Fibroblast of pulmonary artery (primary cell): ENCODE measurements at regions not wholly inside any gene's neighbourhood (a gene's known extent, or its start where the extent isn't known, plus 50 kb on each side); places are given as distances from the start of the nearest gene placed in this dataset.

ENCODE experiments used
- DNase-seq: peaks from one replicate; pipeline ENCODE4 v3.0.0-alpha.2; 2010; ENCODE audit warnings: low read depth
- H3K4me3 ChIP-seq: replicated peaks from 2 replicates; pipeline ENCODE4 v1.5.1; 2011; ENCODE audit warnings: low read depth, mild to moderate bottlenecking, control low read depth, low read length, moderate library complexity
- TF ChIP-seq, protein P1 (sequence below): IDR thresholded peaks from 2 replicates; pipeline ENCODE4 v1.5.1; 2011; ENCODE audit warnings: mild to moderate bottlenecking, control low read depth, low read length, inconsistent platforms; ENCODE audit errors: missing control alignments

DNA sequence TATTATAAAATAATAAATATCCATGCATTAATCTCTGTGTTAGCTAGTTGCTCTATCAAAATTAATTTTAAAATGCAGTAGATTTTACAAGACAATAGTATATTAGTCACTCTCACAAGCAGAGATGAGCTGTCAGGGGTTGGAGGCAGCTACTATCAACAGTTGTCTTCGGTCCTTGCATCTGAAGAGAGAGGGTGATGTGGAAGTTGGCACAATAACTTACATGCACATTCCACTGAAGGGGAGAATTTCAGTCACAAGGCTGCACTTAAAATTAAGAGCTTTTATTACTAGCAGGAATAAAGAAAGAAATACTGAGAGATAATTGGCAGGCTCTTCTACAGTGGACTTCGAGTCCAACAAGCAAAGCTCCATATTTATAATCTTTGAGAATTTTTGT, 166.9 kb upstream of the DCN start:
- peak; percentile 35 for DNase-seq
- no peak overlapping the region for H3K4me3 ChIP-seq
- TF ChIP-seq, protein P1, sequence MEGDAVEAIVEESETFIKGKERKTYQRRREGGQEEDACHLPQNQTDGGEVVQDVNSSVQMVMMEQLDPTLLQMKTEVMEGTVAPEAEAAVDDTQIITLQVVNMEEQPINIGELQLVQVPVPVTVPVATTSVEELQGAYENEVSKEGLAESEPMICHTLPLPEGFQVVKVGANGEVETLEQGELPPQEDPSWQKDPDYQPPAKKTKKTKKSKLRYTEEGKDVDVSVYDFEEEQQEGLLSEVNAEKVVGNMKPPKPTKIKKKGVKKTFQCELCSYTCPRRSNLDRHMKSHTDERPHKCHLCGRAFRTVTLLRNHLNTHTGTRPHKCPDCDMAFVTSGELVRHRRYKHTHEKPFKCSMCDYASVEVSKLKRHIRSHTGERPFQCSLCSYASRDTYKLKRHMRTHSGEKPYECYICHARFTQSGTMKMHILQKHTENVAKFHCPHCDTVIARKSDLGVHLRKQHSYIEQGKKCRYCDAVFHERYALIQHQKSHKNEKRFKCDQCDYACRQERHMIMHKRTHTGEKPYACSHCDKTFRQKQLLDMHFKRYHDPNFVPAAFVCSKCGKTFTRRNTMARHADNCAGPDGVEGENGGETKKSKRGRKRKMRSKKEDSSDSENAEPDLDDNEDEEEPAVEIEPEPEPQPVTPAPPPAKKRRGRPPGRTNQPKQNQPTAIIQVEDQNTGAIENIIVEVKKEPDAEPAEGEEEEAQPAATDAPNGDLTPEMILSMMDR: no peak

DNA sequence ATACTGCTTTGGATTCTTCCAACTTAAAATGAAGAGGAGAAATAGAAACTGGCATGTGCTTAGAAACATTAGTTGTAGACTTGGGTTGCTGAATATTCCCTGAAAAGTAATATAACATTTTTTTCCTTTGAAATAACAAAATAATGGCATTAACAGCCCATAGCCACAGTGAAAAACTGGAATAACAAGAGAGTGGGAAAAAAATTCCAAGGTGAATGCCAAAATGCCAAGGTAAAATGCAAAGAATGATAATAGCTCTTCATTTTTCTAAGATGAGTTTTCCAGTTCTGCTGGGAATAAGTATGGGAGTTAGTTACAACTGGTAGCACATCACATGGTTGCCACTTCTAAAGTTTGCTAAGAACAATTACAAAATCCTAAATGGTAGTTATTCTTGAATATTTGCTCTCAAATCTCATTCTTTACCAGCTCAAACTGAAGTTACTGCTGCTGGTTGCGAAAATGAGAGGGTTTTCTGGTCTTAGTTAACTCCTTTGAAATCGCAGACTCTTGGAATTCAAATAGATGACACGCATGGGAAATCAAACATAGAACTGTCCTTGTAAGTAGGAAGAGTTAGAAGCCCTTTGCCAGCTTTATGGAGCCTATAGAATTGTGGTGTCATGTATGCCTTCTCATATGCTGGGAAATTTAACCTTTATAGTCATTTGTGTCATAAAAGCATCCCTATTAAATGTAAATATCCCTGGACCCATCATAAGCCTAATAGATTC, 165.0 kb upstream of the DCN start:
- TF ChIP-seq, protein P1: no peak
- DNase-seq: no peak
- H3K4me3 ChIP-seq: no peak overlapping the region

GRCh38 chr12:91346827-91347226, 164.2 kb upstream of the DCN start:
- TF ChIP-seq, protein P1: no peak
- no peak overlapping the region for H3K4me3 ChIP-seq
- no peak for DNase-seq

- H3K4me3 ChIP-seq: no peak overlapping the region
- TF ChIP-seq, protein P1: no peak
- no peak for DNase-seq
These were observed 161.8 kb upstream of the DCN start for GRCh38 chr12:91344408-91344807.

DNA sequence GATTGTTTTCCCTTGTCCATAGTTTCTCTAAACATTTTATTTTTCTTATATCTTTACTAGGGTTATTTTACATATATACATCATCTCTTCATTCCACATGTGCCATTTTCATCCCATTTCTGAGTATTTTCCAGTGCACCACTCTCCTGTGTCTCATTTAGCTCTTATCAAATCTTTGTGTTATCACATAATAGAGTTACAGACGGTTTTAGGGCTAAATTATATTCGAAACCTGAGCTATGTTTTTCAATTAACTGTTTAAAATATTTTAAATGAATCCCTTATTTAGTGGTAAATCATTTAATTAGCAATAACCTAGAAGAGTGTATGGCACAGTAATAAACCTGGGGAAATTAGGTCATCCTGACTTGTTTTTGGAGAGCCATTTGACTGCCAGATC, 160.4 kb upstream of the DCN start:
- TF ChIP-seq, protein P1: no peak
- no peak for DNase-seq
- H3K4me3 ChIP-seq: no peak overlapping the region

- no peak overlapping the region for H3K4me3 ChIP-seq
- TF ChIP-seq, protein P1: no peak
- DNase-seq: no peak
These were observed 156.5 kb upstream of the DCN start for GRCh38 chr12:91339106-91339505.

GRCh38 chr12:91335699-91336098, 153.1 kb upstream of the DCN start:
- no peak overlapping the region for H3K4me3 ChIP-seq
- TF ChIP-seq, protein P1: no peak
- no peak for DNase-seq
